Activated CD4-positive, alpha-beta T cell treated with anti-CD3 and anti-CD28 coated beads for 24 hours (primary cell): ENCODE measurements at regions not wholly inside any gene's neighbourhood (a gene's known extent, or its start where the extent isn't known, plus 50 kb on each side); places are given as distances from the start of the nearest gene placed in this dataset.
"Not testable (repeated sequence)": the region's sequence is repeated elsewhere in the genome, so short reads cannot be mapped to it uniquely, and the experiment has no call there.

Source experiments
- DNase-seq, 2 donors: peaks; one replicate each; pipeline ENCODE4 v3.0.0-alpha.2; 2020; ENCODE audit warnings: low read depth in 2 of 2

GRCh38 chr5:94025788-94026473, 284.5 kb upstream of the POU5F2 start:
- DNase-seq: no peak

GRCh38 chr5:94024620-94025019, 283.2 kb upstream of the POU5F2 start:
- DNase-seq: no peak

GRCh38 chr5:94024101-94024500, 282.7 kb upstream of the POU5F2 start:
- no peak for DNase-seq

- DNase-seq: no peak
Measured at GRCh38 chr5:94021246-94021645, 279.8 kb upstream of the POU5F2 start.

- DNase-seq: no peak
Measured at GRCh38 chr5:94017579-94017978, 276.2 kb upstream of the POU5F2 start.

GRCh38 chr5:94010814-94011213, 269.4 kb upstream of the POU5F2 start:
- DNase-seq: no peak

GRCh38 chr5:94009161-94009560, 267.8 kb upstream of the POU5F2 start:
- DNase-seq: no peak

- DNase-seq: no peak
Measured at GRCh38 chr5:93998951-93999455, 257.6 kb upstream of the POU5F2 start.

GRCh38 chr5:93997562-93997961, 256.2 kb upstream of the POU5F2 start:
- no peak for DNase-seq

- DNase-seq: no peak
Measured at GRCh38 chr5:93995126-93995621, 253.8 kb upstream of the POU5F2 start.

GRCh38 chr5:93993161-93993560, 251.8 kb upstream of the POU5F2 start:
- no peak for DNase-seq

- no peak for DNase-seq
Measured at GRCh38 chr5:93990504-93991070, 249.2 kb upstream of the POU5F2 start.

- DNase-seq: not testable (repeated sequence)
Measured at GRCh38 chr5:93985940-93986570, 244.7 kb upstream of the POU5F2 start.

GRCh38 chr5:93978222-93978621, 236.8 kb upstream of the POU5F2 start:
- DNase-seq: no peak

GRCh38 chr5:93967923-93968322, 226.5 kb upstream of the POU5F2 start:
- no peak for DNase-seq

- no peak for DNase-seq
Measured at GRCh38 chr5:93964421-93964820, 223.0 kb upstream of the POU5F2 start.

GRCh38 chr5:93960042-93960441, 218.6 kb upstream of the POU5F2 start:
- no peak for DNase-seq

- DNase-seq: no peak
Measured at GRCh38 chr5:93956006-93956405, 214.6 kb upstream of the POU5F2 start.

- no peak for DNase-seq
Measured at GRCh38 chr5:93954421-93955069, 213.1 kb upstream of the POU5F2 start.

GRCh38 chr5:93953442-93953841, 212.0 kb upstream of the POU5F2 start:
- DNase-seq: no peak

GRCh38 chr5:93941897-93942296, 200.5 kb upstream of the POU5F2 start:
- DNase-seq: no peak

GRCh38 chr5:93933269-93933668, 191.9 kb upstream of the POU5F2 start:
- DNase-seq: not testable (repeated sequence)
